Left lung (tissue), 4 donors: ENCODE measurements at regions not wholly inside any gene's neighbourhood (a gene's known extent, or its start where the extent isn't known, plus 50 kb on each side); places are given as distances from the start of the nearest gene placed in this dataset.

Experiments used
- ATAC-seq: fragments of 200-7000 bp; cut with Tn5 transposase; one replicate; pipeline ENCODE4 v1.9.1; 2020; ENCODE audit warnings: moderate library complexity
- DNase-seq, 4 donors: peaks; one replicate each; pipeline ENCODE4 v3.0.0-alpha.2; 2013 to 2020
- H3K27ac ChIP-seq, 2 donors: fragments of 200-600 bp; sonication (generic) in 1 of 2; one replicate each; pipeline versions ENCODE4 v1.5.0 to v1.8.0; 2020 to 2021
- H3K27me3 ChIP-seq, 2 donors: fragments of 200-600 bp; sonication (generic) in 1 of 2; one replicate each; pipeline versions ENCODE4 v1.5.0 to v1.8.0; 2020 to 2021
- H3K36me3 ChIP-seq, 2 donors: fragments of 200-600 bp; sonication (generic) in 1 of 2; one replicate each; pipeline versions ENCODE4 v1.5.0 to v1.8.0; 2020 to 2021
- H3K4me1 ChIP-seq, 2 donors: fragments of 200-600 bp; one replicate each; pipeline ENCODE4 v1.8.0; 2021
- H3K4me3 ChIP-seq, 2 donors: fragments of 200-600 bp; sonication (generic) in 1 of 2; one replicate each; pipeline versions ENCODE4 v1.5.0 to v1.8.0; 2020 to 2021; ENCODE audit warnings: mild to moderate bottlenecking in 1 of 2
- H3K9me3 ChIP-seq, 2 donors: fragments of 200-600 bp; sonication (generic) in 1 of 2; one replicate each; pipeline versions ENCODE4 v1.5.0 to v1.8.0; 2020 to 2021
- intact Hi-C, 2 donors: fragments of 100-400 bp; cut with DNase I; formaldehyde crosslinking; loops; one replicate each; pipeline versions ENCODE4 v1.11.2 to v1.14.2; 2022
- TF ChIP-seq, protein P1 (sequence below), 2 donors: fragments of 200-600 bp; sonication (generic) in 1 of 2; IDR thresholded peaks; one replicate each; pipeline versions ENCODE4 v1.5.0 to v1.8.0; 2021; ENCODE audit warnings: antibody characterized with exemption in 2 of 2
- donor health status: DM: no; HTN: yes; CAD: no.
- donor health status: DM: no; HTN: no; CAD: no.

DNA sequence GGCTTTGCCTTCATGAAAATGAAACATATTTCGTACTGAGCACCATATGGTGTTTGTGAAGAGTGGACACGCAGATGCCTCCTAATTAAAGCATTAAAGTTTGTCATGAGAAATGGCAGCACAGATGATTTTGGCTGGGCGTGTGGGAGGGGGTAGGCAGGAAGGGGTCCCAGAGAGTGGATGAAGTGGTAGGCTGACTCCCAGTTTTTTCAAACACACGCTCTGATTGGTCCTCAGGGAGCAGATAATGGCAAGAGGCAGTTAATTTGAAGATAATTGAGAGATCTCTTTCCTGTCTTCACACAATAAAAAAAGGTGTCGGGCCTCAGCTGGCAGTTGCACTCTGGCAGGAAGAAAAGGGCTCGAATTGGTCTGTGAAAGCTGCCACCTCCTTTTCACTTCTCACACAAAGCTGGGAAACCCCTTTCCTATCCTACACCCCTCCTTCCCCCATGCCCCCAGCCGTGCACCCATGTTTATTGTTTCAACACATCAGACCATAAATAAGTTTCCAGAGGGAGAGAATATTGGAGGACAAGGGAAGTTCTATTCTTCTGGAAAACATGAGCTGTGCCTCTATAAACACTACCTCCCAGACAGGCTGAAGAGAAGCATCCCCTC, 429.6 kb downstream of the ARHGEF28 start:
- DNase-seq (no peak), ATAC-seq (no peak)
- H3K9me3 ChIP-seq, result no peaks in the 10 kb centered on the region
- intact Hi-C loops, result no loop called here
- peaks cover 0 to 3% of the 10 kb centered on the region in 2 donors for H3K4me1 ChIP-seq
- no peak overlapping the region for H3K4me3 ChIP-seq
- no peaks in the 10 kb centered on the region for H3K36me3 ChIP-seq
- TF ChIP-seq, protein P1, sequence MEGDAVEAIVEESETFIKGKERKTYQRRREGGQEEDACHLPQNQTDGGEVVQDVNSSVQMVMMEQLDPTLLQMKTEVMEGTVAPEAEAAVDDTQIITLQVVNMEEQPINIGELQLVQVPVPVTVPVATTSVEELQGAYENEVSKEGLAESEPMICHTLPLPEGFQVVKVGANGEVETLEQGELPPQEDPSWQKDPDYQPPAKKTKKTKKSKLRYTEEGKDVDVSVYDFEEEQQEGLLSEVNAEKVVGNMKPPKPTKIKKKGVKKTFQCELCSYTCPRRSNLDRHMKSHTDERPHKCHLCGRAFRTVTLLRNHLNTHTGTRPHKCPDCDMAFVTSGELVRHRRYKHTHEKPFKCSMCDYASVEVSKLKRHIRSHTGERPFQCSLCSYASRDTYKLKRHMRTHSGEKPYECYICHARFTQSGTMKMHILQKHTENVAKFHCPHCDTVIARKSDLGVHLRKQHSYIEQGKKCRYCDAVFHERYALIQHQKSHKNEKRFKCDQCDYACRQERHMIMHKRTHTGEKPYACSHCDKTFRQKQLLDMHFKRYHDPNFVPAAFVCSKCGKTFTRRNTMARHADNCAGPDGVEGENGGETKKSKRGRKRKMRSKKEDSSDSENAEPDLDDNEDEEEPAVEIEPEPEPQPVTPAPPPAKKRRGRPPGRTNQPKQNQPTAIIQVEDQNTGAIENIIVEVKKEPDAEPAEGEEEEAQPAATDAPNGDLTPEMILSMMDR (IDR thresholded peaks at IDR 0.05), result no peak
- no peak overlapping the region for H3K27ac ChIP-seq
- no peaks in the 10 kb centered on the region for H3K27me3 ChIP-seq

DNA sequence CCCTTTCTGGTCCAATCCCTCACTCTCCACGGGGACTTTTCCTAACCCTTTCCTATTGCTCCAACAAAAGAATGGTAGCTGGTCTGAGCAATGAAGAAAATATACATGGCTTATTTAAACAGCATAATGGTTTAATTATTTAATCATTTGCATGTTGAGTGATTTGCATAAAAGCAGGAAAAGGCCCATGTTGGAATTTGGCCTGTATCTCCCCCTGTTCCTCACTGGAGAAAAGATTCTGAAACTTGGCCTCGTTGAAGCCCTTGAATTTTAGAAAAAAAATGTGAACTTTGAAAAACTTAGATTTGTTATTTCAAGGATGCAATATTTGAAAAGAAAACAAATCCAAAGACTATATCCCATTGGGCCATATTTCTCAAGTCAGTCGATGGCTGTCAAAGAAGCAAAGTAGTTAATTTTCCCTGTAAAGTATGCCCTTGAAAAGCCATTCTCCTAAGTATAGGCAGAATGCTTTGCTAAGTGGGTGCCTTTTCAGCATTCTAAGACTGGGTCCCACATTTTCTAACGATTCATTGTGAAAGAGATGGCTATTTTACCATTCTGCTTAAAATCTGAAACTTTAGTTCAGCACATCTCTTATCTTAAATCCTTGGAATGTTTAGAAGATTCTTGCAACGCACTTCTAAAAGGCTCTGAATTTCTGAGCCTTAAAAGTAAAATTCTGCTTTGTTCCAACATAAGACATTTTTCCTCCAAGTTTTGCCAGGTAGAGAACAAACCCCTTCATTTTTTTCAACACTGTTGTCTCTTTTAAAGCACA, 428.8 kb downstream of the ARHGEF28 start:
- no peaks in the 10 kb centered on the region for H3K36me3 ChIP-seq
- no peaks in the 10 kb centered on the region for H3K9me3 ChIP-seq
- intact Hi-C loops, result no loop called here
- DNase-seq, result no peak
- no peak for ATAC-seq
- H3K27me3 ChIP-seq, result no peaks in the 10 kb centered on the region
- no peak overlapping the region for H3K4me3 ChIP-seq
- no peak overlapping the region for H3K27ac ChIP-seq
- H3K4me1 ChIP-seq, result peaks cover 0 to 3% of the 10 kb centered on the region in 2 donors
- TF ChIP-seq, protein P1 (IDR thresholded peaks at IDR 0.05), result no peak

DNA sequence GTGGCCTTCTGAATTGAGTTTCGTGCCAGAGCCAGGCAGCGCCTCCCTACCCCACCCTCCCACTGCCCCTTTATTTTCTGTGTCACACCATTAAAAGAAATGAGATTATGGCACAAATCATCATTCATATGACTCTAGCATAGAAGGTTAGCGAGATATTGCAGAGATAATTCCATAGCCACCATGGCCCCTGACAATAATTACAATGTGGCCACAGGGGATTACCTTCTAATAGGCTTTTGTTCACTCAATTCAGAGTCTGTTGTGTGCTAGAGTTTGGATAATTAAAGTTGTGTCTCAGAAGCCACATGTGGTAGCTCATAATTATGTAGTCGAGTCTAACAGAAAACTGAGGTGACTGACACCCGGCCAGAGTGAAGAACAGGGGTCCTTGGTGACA, 428.1 kb downstream of the ARHGEF28 start:
- peaks cover 0 to 3% of the 10 kb centered on the region in 2 donors for H3K4me1 ChIP-seq
- DNase-seq (no peak), ATAC-seq (no peak)
- TF ChIP-seq, protein P1 (IDR thresholded peaks at IDR 0.05), result no peak
- H3K27me3 ChIP-seq, result no peaks in the 10 kb centered on the region
- no peak overlapping the region for H3K4me3 ChIP-seq
- H3K9me3 ChIP-seq, result no peaks in the 10 kb centered on the region
- H3K27ac ChIP-seq, result no peak overlapping the region
- no peaks in the 10 kb centered on the region for H3K36me3 ChIP-seq
- intact Hi-C loops, result no loop called here

DNA sequence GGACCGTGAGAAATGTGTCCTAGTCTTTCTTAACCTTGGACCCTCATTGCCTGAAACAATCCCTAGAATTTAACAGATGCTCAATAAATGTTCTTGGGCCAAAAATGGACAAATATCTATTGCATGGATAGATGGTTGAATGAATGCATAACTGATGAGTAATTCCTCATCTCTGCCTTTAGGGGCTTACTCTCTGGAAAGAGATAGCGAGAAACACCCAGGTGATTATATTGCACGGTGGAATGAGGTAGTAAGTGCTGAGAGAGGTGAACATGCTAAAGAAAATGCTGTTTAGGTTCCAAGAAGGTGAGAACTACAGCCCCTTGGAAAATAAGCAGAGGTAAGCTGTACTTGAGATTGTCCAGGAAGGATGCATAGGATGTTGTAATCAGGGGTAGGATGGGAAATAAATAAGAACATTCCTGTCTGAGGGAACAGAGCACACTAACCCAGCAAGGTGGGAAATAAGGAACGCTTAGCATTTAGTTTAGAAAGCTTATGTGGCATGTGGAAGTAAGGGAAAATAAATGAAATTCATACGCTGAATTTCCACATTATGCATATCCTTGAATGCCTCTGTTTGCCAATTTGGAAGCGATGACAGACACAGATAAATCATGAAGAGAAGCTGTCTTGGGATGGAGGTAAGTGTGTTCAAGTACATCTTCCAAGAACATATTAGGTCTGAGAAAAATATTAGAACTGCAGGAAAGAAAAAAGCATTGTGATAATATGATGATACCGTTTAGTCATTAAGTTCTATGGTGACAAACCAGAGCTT, 426.6 kb downstream of the ARHGEF28 start:
- Histone ChIP-seq H3K36me3 (no peaks in the 10 kb centered on the region), H3K4me1 (peaks cover 0 to 3% of the 10 kb centered on the region in 2 donors), H3K4me3 (no peak overlapping the region), H3K27me3 (no peaks in the 10 kb centered on the region), H3K9me3 (no peaks in the 10 kb centered on the region), H3K27ac (no peak overlapping the region)
- ATAC-seq (no peak), DNase-seq (no peak)
- intact Hi-C loops, result no loop called here
- TF ChIP-seq, protein P1 (IDR thresholded peaks at IDR 0.05), result no peak

DNA sequence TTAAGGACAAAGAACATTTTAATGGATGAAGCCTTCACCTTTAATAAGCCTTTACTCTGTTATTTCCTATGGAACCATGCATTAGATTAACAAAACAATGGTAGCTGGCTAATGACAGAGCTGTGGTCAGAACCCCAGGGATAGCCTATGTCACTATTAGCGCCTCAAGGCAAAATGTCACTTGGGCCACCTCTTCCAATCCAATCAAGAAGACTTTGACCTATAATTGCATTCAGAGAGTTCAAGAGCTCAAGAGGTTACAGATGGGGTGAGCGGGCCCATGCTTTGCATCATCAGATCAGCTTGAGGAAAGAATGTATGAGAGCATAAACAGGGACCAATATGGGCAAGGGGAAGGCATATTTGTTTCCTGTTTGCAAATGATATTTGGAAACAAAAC, 425.1 kb downstream of the ARHGEF28 start:
- no peak overlapping the region for H3K27ac ChIP-seq
- H3K9me3 ChIP-seq, result no peaks in the 10 kb centered on the region
- no peaks in the 10 kb centered on the region for H3K36me3 ChIP-seq
- intact Hi-C loops, result no loop called here
- H3K4me1 ChIP-seq, result no peaks in the 10 kb centered on the region
- DNase-seq, result no peak
- H3K4me3 ChIP-seq, result no peak overlapping the region
- no peaks in the 10 kb centered on the region for H3K27me3 ChIP-seq
- TF ChIP-seq, protein P1 (IDR thresholded peaks at IDR 0.05), result no peak
- ATAC-seq, result no peak
